Smooth muscle cell (in vitro differentiated cells): ENCODE measurements at regions not wholly inside any gene's neighbourhood (a gene's known extent, or its start where the extent isn't known, plus 50 kb on each side); places are given as distances from the start of the nearest gene placed in this dataset.

ENCODE experiments used
- DNase-seq: peaks from one replicate; lab custom pipeline; 2025; ENCODE audit not compliant: unreplicated experiment; lab: John Stamatoyannopoulos, UW
- H2AFZ ChIP-seq: fragments of 200-600 bp; sonication (generic); 2 replicates; pipeline ENCODE4 v1.6.0; 2016; ENCODE audit warnings: antibody characterized with exemption, low read depth, mild to moderate bottlenecking
- H3F3A ChIP-seq: fragments of 200-600 bp; sonication (generic); 2 replicates; pipeline ENCODE4 v1.6.0; 2017; ENCODE audit warnings: antibody characterized with exemption, low read depth
- H3K27ac ChIP-seq: fragments of 200-600 bp; sonication (generic); 2 replicates; pipeline ENCODE4 v1.5.1; 2016; ENCODE audit warnings: low read depth, mild to moderate bottlenecking
- H3K27me3 ChIP-seq: fragments of 200-600 bp; sonication (generic); 2 replicates; pipeline ENCODE4 v1.6.1; 2016; ENCODE audit warnings: low read depth, mild to moderate bottlenecking
- H3K36me3 ChIP-seq: fragments of 200-600 bp; sonication (generic); 2 replicates; pipeline ENCODE4 v1.5.1; 2016; ENCODE audit warnings: low read depth
- H3K4me1 ChIP-seq: fragments of 200-600 bp; sonication (generic); 2 replicates; pipeline ENCODE4 v1.5.1; 2016; ENCODE audit warnings: low read depth
- H3K4me2 ChIP-seq: fragments of 200-600 bp; sonication (generic); 2 replicates; pipeline ENCODE4 v1.6.0; 2016; ENCODE audit warnings: mild to moderate bottlenecking
- H3K4me3 ChIP-seq: fragments of 200-600 bp; sonication (generic); 2 replicates; pipeline ENCODE4 v1.5.1; 2016; ENCODE audit warnings: mild to moderate bottlenecking
- H3K79me2 ChIP-seq: fragments of 200-600 bp; sonication (generic); 2 replicates; pipeline ENCODE4 v1.6.0; 2016; ENCODE audit warnings: low read depth, mild to moderate bottlenecking
- H3K9ac ChIP-seq: fragments of 200-600 bp; sonication (generic); 2 replicates; pipeline ENCODE4 v1.6.0; 2016; ENCODE audit warnings: low read depth
- H3K9me3 ChIP-seq: fragments of 200-600 bp; sonication (generic); replicated peaks from 2 replicates; pipeline ENCODE4 v1.5.1; 2016; ENCODE audit warnings: low read depth
- H4K20me1 ChIP-seq: fragments of 200-600 bp; sonication (generic); 2 replicates; pipeline ENCODE4 v1.6.0; 2016; ENCODE audit warnings: low read depth
- WGBS: methylation state at CpG from one replicate; pipeline ENCODE4 v1.1.7; 2016; ENCODE audit warnings: low lambda C conversion rate; 5-methylcytosine and 5-hydroxymethylcytosine counted together
- TF ChIP-seq, protein P1 (sequence below): fragments of 200-600 bp; sonication (generic); IDR thresholded peaks from 2 replicates; pipeline ENCODE4 v1.5.1; 2017; ENCODE audit warnings: borderline replicate concordance, mild to moderate bottlenecking, antibody characterized with exemption; ENCODE audit not compliant: insufficient read depth, poor library complexity, severe bottlenecking

DNA sequence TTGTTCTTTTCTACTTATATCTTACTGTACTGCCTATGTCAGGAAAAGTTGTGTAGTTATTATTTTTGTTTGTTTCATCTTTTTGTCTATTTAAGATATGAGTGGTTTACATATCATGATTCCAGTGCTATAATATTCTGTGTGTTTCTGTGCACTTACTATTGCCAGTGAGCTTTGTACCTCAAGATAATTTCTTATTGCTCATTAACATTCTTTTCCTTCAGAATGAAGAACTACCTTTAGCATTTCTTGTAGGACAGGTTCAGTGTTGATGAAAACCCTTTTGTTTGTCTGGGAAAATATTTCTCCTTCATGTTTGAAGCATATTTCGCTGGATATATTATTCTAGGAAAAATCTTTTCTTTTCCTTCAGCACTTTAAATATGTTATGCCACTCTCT is 452.7 kb upstream of the FAT3 start:
- 80% methylated on average over 1 of the region's 1 CpG for WGBS
- TF ChIP-seq, protein P1, sequence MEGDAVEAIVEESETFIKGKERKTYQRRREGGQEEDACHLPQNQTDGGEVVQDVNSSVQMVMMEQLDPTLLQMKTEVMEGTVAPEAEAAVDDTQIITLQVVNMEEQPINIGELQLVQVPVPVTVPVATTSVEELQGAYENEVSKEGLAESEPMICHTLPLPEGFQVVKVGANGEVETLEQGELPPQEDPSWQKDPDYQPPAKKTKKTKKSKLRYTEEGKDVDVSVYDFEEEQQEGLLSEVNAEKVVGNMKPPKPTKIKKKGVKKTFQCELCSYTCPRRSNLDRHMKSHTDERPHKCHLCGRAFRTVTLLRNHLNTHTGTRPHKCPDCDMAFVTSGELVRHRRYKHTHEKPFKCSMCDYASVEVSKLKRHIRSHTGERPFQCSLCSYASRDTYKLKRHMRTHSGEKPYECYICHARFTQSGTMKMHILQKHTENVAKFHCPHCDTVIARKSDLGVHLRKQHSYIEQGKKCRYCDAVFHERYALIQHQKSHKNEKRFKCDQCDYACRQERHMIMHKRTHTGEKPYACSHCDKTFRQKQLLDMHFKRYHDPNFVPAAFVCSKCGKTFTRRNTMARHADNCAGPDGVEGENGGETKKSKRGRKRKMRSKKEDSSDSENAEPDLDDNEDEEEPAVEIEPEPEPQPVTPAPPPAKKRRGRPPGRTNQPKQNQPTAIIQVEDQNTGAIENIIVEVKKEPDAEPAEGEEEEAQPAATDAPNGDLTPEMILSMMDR, result no peak

DNA sequence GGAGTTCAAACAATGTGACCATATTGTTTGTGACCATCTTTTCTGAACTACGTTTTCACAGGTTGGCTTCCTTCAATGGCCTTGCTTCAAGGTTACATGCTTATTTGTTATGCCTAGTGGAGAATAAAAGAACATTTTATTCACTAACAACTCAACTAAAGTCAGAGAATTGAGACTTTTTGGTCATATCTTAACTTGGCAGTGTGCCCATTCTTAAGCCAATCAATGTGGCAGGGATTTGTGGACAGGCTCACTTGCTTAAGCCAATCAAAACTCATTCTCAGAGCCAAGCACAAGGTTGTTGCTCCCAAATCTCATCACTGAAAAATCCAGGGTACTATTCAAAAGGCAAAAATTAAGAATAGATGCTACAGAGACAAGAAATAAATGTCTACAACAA is 455.8 kb upstream of the FAT3 start:
- Histone ChIP-seq H3K27ac (no peak overlapping the region), H3F3A (no peaks in the 10 kb centered on the region), H3K79me2 (no peaks in the 10 kb centered on the region), H3K9me3 (no peaks in the 10 kb centered on the region), H4K20me1 (no peaks in the 10 kb centered on the region), H3K27me3 (no peaks in the 10 kb centered on the region), H3K4me3 (no peak overlapping the region), H3K9ac (no peak overlapping the region), H3K4me2 (no peak overlapping the region), H2AFZ (no peak overlapping the region), H3K36me3 (no peaks in the 10 kb centered on the region), H3K4me1 (no peaks in the 10 kb centered on the region)
- WGBS, result 96% methylated on average over 1 of the region's 1 CpG
- TF ChIP-seq, protein P1, result no peak
- no peak for DNase-seq

More for the DNA sequence above, 452.7 kb upstream of the FAT3 start:
- no peak overlapping the region for H3K4me3 ChIP-seq
- H3K4me1 ChIP-seq, result no peaks in the 10 kb centered on the region
- H3F3A ChIP-seq, result no peaks in the 10 kb centered on the region
- H3K9ac ChIP-seq, result no peak overlapping the region
- no peaks in the 10 kb centered on the region for H3K36me3 ChIP-seq
- DNase-seq, result no peak
- H3K4me2 ChIP-seq, result no peak overlapping the region
- H3K27me3 ChIP-seq, result no peaks in the 10 kb centered on the region
- H2AFZ ChIP-seq, result no peak overlapping the region
- H4K20me1 ChIP-seq, result no peaks in the 10 kb centered on the region
- no peaks in the 10 kb centered on the region for H3K79me2 ChIP-seq
- H3K9me3 ChIP-seq, result no peaks in the 10 kb centered on the region
- no peak overlapping the region for H3K27ac ChIP-seq

DNA sequence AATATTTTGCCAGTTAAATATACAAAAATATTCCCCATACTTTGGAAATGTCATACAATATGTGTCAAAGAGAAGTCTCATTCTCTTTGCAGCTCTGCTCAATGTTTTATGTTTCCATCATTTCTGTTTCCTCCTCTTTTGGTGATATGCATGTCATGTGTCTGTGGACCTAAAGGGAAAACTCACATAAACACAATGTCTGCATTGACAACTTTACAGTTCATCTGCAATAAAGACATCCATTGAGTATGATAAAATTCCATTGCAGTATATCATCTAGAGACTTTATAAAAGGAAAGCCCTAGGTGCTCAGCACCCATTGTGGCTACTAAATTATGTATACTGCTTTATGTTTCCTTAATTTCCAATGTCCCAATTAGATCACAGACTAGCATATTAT is 461.3 kb upstream of the FAT3 start:
- Histone ChIP-seq H2AFZ (no peak overlapping the region), H3F3A (no peaks in the 10 kb centered on the region), H3K4me1 (peaks cover 7% of the 10 kb centered on the region), H4K20me1 (no peaks in the 10 kb centered on the region), H3K27ac (no peak overlapping the region), H3K36me3 (no peaks in the 10 kb centered on the region), H3K9ac (no peak overlapping the region), H3K79me2 (no peaks in the 10 kb centered on the region), H3K27me3 (no peaks in the 10 kb centered on the region), H3K4me3 (no peak overlapping the region), H3K4me2 (no peak overlapping the region), H3K9me3 (no peaks in the 10 kb centered on the region)
- TF ChIP-seq, protein P1, result no peak
- DNase-seq, result no peak

DNA sequence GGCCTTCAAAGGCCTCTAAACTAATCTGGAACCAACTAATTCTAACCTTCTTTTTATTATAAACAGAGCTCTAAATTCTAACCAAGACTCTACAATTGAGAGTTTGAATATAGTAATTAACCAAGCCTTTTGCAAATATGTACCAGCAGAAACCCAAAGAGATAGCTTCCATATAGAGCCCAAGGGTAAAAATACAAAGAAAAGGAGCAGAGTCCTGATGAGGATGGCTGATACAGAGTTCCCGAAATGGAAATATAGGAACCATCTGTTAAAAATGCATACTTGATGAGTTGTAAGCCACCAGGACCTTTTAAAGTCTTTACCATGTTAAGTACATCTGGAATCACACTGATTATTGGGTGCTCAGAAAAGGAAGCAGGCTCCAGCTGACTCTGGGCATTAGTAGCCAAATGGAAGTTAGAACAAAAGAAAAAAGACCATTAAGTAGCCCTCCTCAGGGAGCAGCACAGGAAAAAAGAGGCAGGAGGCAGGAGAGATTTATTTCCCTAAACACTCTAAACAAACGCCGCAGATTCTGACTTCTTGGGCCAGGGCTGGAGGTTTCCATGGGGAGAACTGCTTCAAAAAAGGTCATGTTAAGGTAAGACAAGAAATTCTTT is 463.1 kb upstream of the FAT3 start:
- H4K20me1 ChIP-seq, result no peaks in the 10 kb centered on the region
- TF ChIP-seq, protein P1, result no peak
- peaks cover 7% of the 10 kb centered on the region for H3K4me1 ChIP-seq
- H3F3A ChIP-seq, result no peaks in the 10 kb centered on the region
- no peaks in the 10 kb centered on the region for H3K36me3 ChIP-seq
- H3K9me3 ChIP-seq, result no peaks in the 10 kb centered on the region
- no peaks in the 10 kb centered on the region for H3K79me2 ChIP-seq
- no peak overlapping the region for H3K9ac ChIP-seq
- no peak overlapping the region for H3K4me2 ChIP-seq
- H3K27ac ChIP-seq, result no peak overlapping the region
- no peaks in the 10 kb centered on the region for H3K27me3 ChIP-seq
- WGBS, result 22% methylated on average over 3 of the region's 3 CpGs
- H3K4me3 ChIP-seq, result no peak overlapping the region
- DNase-seq, result no peak
- peak overlapping the region; percentile 50 for H2AFZ ChIP-seq
